RKO (cell line): ENCODE measurements at regions not wholly inside any gene's neighbourhood (a gene's known extent, or its start where the extent isn't known, plus 50 kb on each side); places are given as distances from the start of the nearest gene placed in this dataset.

Source experiments
- DNase-seq: peaks from one replicate; pipeline ENCODE4 v3.0.0-alpha.2; 2016; ENCODE audit warnings: low spot score

DNA sequence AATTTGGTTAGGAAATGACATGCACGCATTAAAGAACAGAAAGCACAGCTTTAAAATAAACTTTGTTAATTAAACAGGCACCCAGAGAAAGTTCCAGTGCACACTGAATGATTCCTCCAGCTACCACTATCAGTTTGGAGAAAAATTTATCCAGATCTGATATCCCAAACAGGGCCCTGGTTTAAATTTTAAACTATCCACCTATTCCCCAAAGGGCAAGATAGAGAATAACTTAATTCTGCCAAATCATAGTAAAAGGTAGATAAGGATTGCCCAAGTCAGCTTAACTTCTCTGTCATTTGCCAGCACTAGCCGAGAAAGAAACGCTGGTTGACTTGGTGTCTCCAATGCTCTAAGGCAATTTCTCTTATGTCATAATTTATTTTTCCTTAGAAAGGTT is 321.9 kb upstream of the PKDCC start:
- DNase-seq = no peak

DNA sequence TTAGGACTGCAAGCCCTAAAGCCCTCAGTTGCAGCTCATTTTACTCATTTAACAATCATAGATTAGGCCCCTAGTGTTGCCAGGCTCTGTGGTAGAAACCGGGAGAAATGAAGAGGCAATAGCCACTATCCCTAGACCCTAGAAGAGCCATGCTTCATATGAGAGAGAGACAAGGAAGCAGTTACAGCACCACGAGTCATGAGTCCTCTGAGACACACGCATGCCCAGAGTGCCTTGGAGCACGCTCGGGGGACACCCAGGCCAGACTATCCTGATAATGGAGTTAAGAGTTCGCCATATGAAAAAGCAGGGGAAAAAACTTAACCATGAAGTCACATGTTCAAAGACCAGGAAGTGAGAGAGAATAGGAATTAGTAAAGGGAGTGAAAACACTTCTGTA is 321.5 kb upstream of the PKDCC start:
- no peak for DNase-seq

DNA sequence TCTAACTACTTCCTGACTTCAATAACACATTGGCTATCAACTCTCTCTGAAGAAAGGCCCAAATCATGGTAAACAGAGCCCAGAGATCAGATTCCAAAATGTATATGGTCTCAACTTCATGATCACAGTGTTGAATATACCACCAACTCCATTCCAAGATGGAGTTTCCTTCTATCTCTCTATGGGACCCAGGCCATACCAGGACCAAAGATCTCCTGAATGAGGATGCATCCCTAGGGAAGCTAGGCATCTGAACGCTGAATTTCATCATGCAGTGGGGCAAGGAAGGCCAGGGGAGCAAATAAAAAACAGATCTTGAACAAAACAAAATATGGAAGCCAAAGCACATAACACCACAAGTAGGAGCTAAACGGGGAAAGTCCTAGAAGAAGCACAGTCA is 320.7 kb upstream of the PKDCC start:
- DNase-seq = no peak

DNA sequence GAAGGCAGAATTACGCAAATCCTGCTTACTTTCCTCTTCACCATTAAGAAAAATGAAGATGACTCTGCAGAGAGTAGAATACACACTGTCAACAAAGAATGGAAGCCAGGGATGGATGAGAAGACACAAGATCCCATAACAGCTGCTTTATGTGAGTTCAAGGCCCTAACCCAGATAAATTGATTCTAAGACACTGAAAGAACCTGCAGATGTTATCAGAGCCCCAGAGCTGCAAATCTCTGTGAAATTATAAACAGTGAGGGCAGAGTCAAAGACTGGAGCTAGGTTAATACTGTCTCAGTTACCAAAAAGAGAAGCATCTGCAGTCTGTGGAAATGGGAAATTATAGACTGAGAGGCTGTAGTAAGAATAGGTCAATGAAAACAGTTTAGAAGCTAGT is 320.1 kb upstream of the PKDCC start:
- no peak for DNase-seq

DNA sequence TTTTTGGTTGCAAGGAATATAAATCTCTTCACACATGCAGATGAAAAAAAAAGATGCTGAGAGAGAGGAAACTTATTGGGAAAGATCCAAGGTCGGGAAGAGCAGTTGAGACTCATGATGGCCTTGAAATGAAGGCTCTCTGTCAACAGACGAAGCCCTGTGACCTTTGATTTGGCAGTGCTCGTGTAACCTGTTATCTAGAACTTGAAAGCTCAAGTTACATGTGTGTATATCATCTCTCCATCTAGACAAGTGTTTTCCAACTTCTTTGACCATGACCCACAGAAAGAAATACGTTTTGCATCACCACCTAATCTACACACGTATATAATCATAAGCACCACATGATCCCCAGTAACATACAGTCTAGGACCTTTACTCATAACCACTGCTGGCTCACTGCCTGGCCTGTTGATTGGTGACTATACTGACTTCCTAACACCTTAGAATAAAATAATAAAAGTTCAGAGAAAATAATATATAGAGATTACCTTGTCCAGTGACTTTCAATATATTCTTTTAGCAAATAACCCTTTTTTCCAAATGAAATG is 319.0 kb upstream of the PKDCC start:
- no peak for DNase-seq

DNA sequence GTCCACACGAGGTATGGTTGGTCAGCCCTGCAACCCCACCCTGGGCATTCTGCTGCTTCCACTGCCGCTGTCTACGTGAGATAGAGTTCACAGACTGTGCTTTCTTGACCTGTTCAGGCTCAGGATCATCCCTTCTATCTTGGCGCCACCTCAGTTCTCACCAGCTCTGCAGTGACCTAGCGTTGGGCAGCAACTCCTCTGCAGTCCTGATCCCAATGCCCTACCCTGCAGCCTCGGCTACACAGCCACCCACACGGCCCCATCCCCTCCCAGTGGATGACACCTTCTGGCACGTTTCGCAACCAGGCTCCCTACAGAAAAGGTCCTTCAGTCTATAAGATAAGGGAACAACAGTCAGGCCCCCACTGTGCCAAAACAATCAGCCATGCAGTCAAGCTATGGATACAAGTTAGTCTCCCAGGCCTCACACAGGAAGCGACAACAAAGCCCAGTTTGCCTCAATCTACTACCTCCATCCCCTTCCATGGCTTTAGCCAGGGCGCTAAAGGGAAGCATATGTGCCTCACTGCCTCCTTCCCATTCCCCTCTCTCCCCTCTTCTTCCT is 317.9 kb upstream of the PKDCC start:
- DNase-seq = no peak

DNA sequence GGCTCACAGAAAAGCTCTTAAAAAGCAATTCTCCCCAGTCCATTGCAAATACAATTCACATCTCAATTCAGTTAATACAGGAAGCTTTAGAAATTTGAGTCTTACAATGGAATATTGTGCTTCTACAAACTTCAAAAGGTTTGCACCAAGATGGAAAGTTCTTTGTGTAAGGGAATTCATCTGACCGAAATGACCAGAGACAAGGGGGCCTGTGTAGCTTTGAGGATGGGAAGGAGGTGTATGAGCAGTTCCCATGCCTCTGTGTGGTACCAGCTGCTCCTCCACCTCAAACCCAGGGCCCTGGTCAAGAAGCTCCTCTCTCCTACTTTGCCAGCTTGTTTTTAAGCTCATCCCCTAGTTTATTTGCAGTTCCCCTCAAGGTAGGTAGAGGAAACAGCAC is 312.8 kb upstream of the PKDCC start:
- DNase-seq = no peak

DNA sequence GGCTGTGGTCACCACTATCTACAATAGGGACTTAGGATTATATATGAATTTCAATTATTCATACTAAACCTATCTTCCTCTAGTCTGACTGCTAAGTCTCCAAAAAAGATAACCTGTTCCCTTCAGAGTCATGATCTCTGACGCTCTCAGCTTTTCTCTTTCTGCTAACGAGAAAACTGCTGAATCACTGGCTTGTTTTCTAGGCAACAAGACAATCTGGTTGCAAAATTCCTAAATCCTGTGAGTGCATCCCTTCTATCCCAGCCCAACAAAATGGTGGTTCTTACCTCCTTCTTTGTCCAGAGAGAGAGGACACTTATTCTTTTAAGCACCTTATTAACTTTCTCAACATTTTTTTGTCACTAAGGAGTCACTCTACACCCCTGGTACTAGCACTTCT is 312.3 kb upstream of the PKDCC start:
- no peak for DNase-seq

DNA sequence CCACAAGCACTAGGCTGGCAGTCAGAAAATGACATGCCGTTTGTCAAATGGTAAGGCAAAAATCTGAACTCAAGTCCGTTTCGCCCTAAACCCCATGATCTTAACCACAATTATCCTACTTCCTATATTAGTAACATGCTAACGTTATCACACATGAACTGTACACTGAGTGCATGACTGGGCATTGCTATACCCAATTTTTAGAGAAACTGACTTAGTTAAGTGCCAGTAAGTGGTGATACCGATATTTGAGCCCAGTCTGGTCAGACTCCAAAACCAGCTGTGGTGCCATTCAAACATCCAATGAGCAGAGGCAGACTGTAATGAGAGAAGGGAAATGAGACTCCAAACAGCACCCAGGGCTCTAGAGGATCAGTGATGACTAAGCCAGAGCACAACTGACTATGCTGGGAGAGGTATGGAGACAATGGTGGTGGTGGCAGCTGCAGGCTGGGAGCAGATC is 311.7 kb upstream of the PKDCC start:
- no peak for DNase-seq

DNA sequence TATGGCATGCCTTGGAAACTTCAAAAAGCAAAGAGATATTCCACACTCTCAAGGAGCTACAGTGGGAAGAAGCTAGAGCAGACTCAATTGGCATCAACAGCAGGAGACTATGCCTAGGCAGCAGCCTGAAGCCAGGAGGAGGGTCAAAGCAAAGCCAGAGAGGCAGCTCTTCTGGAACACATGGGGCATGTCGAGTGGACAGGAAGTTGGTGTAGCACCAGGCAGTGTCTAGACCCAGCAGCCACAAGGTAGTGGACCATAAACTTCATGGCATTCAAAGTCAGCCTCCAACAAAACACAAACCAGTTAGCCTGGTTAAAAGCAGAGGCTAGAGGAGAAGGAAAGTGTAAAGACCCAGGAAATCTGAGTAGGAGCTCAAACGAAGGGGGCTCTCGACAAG is 311.2 kb upstream of the PKDCC start:
- DNase-seq = no peak

DNA sequence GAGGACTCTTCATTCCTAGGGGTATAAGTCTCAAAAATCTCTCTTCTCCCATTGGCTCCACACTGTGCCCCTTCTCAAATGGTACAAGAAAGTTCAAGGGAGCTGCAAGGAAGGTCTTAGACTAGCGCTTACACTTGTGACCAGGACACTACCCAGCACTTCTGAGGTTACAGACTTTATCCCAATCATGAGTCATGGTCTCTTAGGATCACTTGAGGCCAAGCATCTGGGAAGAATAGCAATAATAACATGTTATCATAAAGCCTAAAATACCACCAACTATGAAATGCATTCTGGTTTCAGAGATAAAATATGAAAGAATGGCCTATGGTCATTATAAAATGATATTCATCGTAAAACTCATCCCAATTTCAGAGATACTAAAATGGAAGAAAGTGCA is 309.9 kb upstream of the PKDCC start:
- no peak for DNase-seq

DNA sequence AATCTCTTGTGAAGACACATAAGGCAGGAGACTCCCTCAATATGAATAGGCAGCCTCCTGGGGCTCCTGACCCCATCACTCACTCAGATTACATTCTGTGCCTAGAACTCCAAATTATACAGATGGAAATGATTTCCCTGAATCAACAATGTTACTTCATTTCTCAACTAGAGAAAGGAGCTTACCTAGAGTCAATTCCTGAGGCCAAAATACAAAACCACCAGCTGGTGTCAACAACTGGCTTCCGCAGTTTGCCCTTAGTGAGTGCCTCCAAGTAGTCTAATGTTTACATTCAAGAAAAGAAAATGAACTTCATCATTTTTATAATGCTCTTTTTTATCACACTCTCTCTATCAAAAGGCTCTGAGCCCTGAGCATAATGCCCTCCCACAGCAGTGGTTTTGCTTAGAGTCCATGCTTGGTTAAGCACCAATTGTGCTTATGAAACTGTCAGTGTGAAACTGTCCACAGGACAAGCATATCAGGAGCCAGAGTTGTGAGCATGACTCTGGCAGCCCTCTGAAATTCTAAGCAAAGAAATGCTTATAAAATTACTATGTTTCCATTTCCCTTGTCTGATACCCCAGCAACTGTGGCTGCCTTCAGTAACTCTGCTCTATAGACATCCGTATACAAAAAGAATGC is 305.7 kb upstream of the PKDCC start:
- no peak for DNase-seq

DNA sequence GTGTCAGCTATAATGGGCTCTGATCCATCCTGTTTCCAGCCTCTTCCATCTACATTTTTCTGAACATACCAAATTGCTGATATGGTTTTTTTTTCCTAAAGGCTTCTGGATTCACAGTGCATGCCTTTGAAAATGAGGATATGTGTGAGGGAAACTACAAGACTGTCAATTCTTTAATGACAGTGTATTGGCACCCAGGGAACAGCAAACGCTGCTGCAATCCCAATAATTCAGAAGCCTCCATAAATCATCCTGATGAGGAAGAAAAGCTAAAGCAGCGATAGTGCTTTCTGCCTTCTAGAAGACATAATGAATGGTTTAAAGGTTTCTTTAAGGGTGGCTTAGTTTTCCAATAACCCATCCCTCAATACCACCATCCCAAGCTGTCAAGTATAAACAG is 304.5 kb upstream of the PKDCC start:
- no peak for DNase-seq

DNA sequence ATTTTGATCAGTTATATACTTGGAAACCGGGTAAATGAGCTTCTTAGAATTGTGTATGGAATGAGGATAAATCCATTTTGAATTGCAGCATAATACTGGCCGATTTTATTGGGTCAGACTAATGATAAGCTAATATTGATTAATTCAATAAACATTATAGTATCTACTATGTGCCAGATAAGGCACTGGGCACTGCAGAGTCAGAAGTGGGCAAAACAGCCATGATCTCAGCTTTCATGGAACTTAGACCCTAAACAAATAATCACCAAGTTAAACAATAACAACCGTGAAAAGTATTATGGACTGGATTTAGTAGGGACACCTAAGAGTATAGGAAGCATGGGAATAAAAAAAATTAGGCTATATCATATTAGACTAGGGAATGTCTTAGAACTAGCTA is 297.0 kb upstream of the PKDCC start:
- no peak for DNase-seq

DNA sequence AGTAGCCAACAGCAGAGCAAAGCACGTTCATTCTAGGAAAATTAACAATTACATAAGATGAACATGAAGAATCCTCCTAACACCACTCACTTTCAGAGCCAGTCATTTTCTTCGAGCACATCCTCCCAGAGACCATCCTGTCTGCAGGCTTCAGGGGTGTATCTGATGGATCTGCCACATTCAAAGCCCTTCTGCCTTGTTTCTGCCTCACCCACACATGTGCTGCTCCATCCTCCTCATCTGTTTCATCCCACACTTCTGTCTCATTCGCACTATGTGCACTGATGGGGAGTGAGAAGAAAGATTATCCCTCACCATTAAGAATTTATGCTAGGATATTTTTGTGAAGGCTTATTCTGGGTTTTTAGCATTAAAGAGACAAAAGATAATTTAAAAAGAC is 287.9 kb upstream of the PKDCC start:
- DNase-seq = no peak

DNA sequence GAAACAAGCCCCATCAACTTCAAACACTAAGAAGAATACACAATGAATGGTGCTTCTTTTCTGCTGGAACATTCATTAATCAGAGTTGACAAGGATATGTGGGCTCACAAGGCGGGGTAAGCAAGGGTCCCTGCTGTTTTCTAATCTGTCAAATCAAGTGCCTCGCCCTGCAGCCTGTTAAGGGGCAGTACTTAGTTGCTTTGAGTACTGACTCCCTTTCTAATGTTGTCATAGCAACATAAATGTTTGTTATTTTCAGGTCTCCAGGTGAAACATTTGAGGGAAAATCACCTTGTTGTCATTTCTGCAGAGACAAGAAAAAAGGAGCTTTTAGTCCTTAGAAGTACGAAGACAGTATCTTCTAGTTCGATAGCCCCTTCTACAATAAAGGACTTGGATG is 284.7 kb upstream of the PKDCC start:
- DNase-seq = no peak

DNA sequence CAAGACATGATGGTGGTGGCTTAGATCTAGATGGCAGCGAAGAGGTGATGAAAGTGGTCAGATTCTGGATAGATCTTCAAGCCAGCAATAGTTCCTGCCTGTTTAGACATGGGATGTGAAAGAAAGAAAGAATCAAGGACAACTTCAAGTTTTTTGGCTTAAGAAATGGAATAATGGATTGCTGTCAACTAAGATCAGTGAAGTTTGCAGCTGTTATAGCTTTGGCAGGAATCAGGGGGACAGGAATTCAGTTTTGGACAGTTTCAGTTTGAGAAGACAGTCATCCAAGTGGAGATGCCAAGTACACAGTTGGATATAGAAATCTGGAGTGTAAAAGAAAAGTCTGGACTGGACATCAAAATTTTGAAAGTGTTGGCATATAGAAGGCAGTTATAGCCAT is 283.7 kb upstream of the PKDCC start:
- DNase-seq = no peak

DNA sequence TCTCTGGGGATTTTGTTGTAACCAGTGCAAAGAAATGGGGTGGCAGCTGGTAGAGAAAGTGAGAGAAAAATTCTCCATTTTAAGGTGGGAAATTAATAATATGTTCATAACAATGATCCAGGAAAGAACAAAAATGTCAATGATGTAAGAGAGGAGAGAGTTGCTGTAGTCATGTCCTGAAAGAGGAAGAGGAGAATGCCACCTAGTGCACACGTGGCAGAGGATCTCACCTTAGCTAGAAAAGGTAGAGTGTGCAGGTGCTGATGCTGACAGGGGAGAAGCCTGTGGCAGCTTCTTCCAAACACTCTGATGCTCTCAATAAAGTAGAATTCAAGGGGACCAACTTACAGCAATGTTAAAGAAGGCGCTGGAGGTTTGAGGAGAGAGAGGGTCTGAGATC is 282.9 kb upstream of the PKDCC start:
- no peak for DNase-seq

DNA sequence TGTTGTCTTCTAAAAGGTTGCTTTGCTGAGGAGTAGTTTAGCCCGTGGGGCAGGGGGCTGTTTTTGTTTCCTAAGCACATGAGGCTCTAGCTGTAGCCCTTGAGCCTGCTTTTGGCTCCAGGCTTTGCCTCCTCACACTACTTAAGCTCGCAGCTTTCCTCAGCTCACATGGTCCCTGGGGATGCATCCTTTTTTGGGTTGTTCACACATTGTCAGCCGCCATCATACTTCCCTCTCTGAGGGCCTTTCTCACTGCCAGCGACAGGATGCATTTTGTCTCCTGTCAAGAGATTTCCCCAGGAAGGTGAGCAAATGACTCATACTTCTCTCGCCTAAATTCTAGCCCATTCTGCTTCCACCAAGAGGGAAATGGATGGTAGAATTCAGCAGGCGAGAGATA is 279.5 kb upstream of the PKDCC start:
- no peak for DNase-seq

DNA sequence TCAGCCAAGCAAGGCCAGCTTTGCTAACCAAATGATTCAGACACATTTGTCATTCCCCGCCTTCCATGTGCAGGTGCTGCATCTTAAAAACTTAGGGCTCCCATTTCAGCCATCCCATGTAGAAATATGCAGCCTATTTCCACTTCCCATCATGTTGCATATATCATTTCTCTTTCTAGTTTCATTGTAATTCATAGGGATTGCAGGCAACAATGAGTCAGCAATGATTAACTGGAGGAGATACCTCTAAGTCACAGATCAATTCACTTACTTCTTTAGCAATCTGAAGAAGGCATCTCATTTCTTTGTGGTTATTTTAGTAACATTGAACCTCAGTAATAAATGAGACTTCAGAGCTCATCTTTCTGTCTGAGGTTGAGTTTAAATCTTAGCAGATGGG is 276.1 kb upstream of the PKDCC start:
- no peak for DNase-seq

DNA sequence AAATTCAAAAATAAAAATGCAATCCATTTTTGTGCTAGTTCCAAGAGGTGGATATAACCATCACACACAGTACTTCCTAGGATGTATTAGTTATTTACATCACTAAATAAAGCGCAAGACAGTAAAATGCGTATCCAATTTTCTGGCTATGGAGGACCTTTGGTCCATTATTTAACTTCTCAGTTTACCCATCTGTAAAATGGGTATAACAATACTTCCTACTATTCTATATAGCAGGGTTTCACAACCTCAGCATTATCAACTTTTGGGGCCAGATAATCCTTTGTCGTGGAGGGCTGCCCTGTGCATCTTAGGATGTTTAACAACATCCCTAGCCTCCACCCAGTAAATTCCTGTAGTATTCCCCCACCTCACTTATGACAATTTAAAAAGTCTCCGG is 275.1 kb upstream of the PKDCC start:
- no peak for DNase-seq

DNA sequence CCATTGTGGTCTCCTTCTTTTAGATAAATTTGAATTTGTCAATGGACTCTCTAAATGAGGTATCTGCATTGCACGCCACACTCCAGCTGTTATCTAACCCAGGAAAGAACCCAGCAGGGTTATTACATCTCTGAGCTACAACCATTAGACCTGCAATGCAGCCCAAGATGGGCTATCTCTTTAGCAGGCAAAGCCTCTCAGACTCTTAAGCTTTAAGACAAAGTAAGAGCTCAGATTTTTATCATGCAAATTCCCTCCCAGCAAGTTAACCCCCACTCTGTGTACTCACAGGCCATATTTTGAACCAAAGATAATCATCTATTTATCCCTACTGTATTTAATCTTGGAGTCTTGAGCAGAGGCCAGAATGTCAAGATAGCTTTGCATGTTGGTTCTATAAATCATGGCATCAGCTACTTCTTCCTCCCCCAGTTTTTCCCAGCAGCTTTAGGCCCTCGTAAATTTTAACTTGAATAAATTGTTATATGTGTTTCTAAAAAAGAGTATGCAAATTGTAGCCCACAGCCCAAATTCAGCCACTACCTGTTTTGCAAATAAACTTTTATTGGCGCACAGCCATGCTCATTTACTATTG is 273.7 kb upstream of the PKDCC start:
- DNase-seq = no peak

DNA sequence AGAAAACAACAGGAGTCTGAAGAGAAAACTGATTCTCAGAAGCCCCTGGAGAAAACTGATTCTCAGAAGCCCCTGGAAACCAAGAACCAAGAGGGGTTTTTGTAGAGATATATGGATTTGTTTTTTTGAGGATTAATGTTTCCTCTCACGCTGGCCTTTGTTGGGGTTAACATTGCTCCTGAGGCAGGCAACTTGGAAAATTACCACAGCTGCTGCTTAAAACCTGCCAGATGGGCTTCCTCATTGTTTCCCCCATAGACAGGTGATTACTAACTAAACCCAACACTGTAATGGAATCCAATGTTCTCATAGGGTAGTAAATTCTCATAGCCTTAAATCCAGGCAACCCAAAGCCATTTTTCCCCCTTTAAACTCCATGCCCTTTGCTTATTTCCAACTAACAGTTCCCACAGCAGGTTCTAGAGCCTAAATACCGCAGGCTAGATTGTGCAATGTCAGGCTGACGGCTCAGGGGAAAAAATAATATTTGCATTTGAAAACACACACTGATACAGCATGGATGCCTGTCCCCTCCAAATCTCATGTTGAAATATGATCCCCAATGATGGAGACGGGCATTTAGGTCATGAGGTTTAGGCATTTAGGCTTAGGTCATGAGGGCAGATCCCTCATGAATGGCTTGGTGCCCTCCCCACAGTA is 272.3 kb upstream of the PKDCC start:
- no peak for DNase-seq
